Activated CD4-positive, alpha-beta memory T cell treated with anti-CD3 and anti-CD28 coated beads, Interleukin-2, amount 10 ng/mL, durations not matched to agents 7 days and 5 days (primary cell): ENCODE measurements at regions not wholly inside any gene's neighbourhood (a gene's known extent, or its start where the extent isn't known, plus 50 kb on each side); places are given as distances from the start of the nearest gene placed in this dataset.

Source experiments
- CTCF ChIA-PET: fragments of 350-600 bp; sonication (Branson Sonifier 250); formaldehyde crosslinking; loops from one replicate; lab custom pipeline; 2021; ENCODE audit warnings: antibody characterized with exemption, inconsistent platforms; lab: Charles Lee
- POLR2A ChIA-PET: fragments of 350-600 bp; sonication (Branson Sonifier 250); formaldehyde crosslinking; loops from one replicate; lab custom pipeline; 2021; ENCODE audit warnings: antibody characterized with exemption; lab: Charles Lee
- DNase-seq: peaks from one replicate; pipeline ENCODE4 v3.0.0-alpha.2; 2020
- H3K27ac Mint-ChIP-seq: one replicate; pipeline ENCODE4 v1.8.0; 2021; ENCODE audit warnings: mild to moderate bottlenecking, mixed read lengths
- H3K27me3 Mint-ChIP-seq: one replicate; pipeline ENCODE4 v1.8.0; 2021; ENCODE audit warnings: mixed read lengths
- H3K36me3 Mint-ChIP-seq: one replicate; pipeline ENCODE4 v1.8.0; 2021; ENCODE audit warnings: low read depth, mixed read lengths
- H3K4me1 Mint-ChIP-seq: one replicate; pipeline ENCODE4 v1.8.0; 2021; ENCODE audit warnings: mixed read lengths
- H3K4me3 Mint-ChIP-seq: one replicate; pipeline ENCODE4 v1.8.0; 2021; ENCODE audit warnings: mild to moderate bottlenecking, mixed read lengths
- H3K9me3 Mint-ChIP-seq: one replicate; pipeline ENCODE4 v1.8.0; 2021; ENCODE audit warnings: mixed read lengths

- Mint-ChIP-seq H3K36me3 (no peaks in the 10 kb centered on the region), H3K4me3 (no peak overlapping the region), H3K27ac (no peak overlapping the region), H3K9me3 (no peaks in the 10 kb centered on the region), H3K4me1 (no peaks in the 10 kb centered on the region), H3K27me3 (no peaks in the 10 kb centered on the region)
- ChIA-PET POLR2A (no interaction called here), CTCF (no interaction called here)
- no peak for DNase-seq
Observed at GRCh38 chr4:182179751-182180150, 63.5 kb upstream of the TENM3 start.

GRCh38 chr4:182185491-182185890 is 57.7 kb upstream of the TENM3 start:
- H3K27me3 Mint-ChIP-seq: no peaks in the 10 kb centered on the region
- H3K4me1 Mint-ChIP-seq: no peaks in the 10 kb centered on the region
- DNase-seq: no peak
- H3K27ac Mint-ChIP-seq: no peak overlapping the region
- ChIA-PET CTCF (no interaction called here), POLR2A (no interaction called here)
- no peak overlapping the region for H3K4me3 Mint-ChIP-seq
- H3K9me3 Mint-ChIP-seq: no peaks in the 10 kb centered on the region
- H3K36me3 Mint-ChIP-seq: no peaks in the 10 kb centered on the region

DNA sequence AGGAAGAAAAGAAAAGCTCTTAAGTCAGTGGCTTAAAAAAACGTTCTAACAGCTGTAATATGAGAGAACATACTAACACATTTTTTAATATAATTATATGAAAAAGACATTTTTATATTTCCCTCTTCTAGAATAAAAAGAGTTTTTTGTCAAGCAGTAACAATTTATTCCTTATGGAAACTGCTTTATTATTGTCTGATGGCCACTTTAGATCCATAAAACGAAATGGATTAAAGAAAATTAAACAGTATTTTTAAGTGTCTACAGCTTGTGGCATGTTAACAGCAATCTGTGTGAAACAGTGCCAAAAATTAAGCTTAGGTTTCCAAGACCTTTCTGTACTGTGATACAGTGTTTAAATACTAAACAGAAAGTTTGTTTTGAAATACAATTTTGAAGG is 55.5 kb upstream of the TENM3 start:
- no peak overlapping the region for H3K4me3 Mint-ChIP-seq
- H3K27me3 Mint-ChIP-seq: no peaks in the 10 kb centered on the region
- no peaks in the 10 kb centered on the region for H3K9me3 Mint-ChIP-seq
- H3K36me3 Mint-ChIP-seq: no peaks in the 10 kb centered on the region
- H3K27ac Mint-ChIP-seq: no peak overlapping the region
- ChIA-PET POLR2A (no interaction called here), CTCF (no interaction called here)
- H3K4me1 Mint-ChIP-seq: no peaks in the 10 kb centered on the region
- DNase-seq: no peak

GRCh38 chr4:182188622-182189021 is 54.6 kb upstream of the TENM3 start:
- Mint-ChIP-seq H3K4me1 (no peaks in the 10 kb centered on the region), H3K4me3 (no peak overlapping the region), H3K27me3 (no peaks in the 10 kb centered on the region), H3K36me3 (no peaks in the 10 kb centered on the region), H3K27ac (no peak overlapping the region), H3K9me3 (no peaks in the 10 kb centered on the region)
- CTCF ChIA-PET: no interaction called here
- POLR2A ChIA-PET: no interaction called here
- DNase-seq: no peak

DNA sequence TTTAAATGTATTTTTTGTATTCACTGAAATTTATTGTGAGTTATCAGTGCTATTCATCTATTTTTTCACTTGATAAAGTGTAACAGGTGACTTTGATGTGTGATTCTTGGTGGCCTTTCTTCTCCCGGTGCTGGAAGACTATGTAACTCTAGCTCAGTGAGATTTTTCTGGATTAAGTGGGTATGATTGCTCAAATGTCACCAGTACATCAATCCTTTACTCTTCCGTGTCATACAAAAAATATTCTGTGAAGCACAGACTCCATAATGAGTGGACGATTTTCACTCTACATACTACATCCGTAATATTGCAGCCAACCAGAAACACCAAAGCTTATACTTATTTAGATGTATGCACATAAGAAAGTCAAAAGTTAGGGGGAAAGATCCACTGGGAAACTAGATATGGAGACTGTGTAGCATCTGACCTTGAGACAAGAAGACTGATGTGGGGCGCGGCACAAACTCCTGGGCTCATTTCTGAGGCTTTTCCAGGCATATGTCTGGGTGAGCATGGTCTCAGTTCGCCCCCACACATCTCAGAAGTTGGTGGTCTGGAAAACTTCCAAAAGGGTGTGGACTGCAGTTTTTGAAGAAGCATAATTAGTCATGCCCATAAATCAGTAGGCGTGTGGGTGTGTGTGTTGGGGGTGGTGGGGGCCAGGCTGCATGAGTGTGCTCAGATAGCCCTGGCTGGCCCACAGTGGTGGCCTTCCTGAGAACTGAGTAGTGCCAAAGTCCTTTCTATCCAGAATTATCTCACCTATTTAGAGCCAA is 53.9 kb upstream of the TENM3 start:
- Mint-ChIP-seq H3K27me3 (no peaks in the 10 kb centered on the region), H3K36me3 (no peaks in the 10 kb centered on the region), H3K4me1 (no peaks in the 10 kb centered on the region), H3K9me3 (no peaks in the 10 kb centered on the region), H3K4me3 (no peak overlapping the region), H3K27ac (no peak overlapping the region)
- CTCF ChIA-PET: no interaction called here
- POLR2A ChIA-PET: no interaction called here
- DNase-seq: no peak

DNA sequence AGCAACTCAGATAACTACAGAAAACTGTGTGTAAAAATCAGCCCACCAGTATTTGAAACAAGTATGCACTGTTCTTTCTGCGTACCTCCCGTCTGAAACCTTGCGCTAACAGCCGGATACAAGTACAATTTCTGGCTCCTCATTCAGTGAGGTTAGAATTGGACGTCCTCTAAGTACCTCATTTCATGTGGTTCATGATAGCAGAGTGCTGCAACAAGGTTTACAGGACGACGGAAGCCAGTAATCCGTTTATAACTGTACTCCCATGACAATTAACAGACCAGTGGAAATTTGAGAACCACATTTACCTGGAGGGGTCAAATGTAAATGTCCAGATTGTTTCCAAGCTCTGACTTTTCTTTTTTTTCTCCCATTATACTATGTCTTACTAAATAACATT is 52.9 kb upstream of the TENM3 start:
- no peak overlapping the region for H3K4me3 Mint-ChIP-seq
- H3K36me3 Mint-ChIP-seq: no peaks in the 10 kb centered on the region
- CTCF ChIA-PET: no interaction called here
- H3K9me3 Mint-ChIP-seq: no peaks in the 10 kb centered on the region
- no peaks in the 10 kb centered on the region for H3K4me1 Mint-ChIP-seq
- POLR2A ChIA-PET: no interaction called here
- no peaks in the 10 kb centered on the region for H3K27me3 Mint-ChIP-seq
- no peak overlapping the region for H3K27ac Mint-ChIP-seq
- no peak for DNase-seq

DNA sequence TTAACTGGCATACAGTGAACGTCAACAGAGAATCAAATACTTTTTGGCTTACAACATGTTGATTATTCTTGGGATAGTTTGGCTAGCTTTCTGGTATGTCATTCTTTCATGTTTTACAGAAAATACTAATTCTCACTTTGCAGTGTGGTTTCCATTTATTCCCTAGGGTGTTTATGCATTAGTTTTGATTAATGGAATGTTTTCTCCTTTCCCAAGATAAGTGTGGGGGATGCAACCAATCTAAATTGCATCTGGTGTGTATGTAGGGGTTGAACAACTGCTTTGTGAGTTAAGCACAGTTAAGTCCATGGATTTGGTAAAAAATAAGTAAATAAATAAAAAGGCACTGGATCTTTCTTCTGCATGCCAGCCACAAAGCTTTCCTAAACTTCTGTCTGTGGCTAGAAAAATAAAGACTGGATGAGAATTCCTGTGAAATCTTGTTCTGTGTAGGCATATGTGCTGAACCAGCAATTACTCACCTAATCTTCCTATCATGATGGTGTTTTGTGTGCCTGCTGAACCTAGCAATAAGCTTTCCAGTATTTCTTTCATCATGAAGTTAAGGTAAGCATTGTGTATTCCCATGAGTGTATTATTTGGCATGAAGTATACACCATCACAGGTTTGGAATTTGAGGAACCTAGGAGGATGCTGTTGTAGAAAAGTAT is 50.6 kb upstream of the TENM3 start:
- H3K36me3 Mint-ChIP-seq: no peaks in the 10 kb centered on the region
- CTCF ChIA-PET: no interaction called here
- POLR2A ChIA-PET: no interaction called here

GRCh38 chr4:182193311-182193710 is 49.9 kb upstream of the TENM3 start:
- Mint-ChIP-seq H3K27ac (no peak overlapping the region), H3K36me3 (no peaks in the 10 kb centered on the region), H3K27me3 (no peaks in the 10 kb centered on the region), H3K9me3 (no peaks in the 10 kb centered on the region), H3K4me1 (no peaks in the 10 kb centered on the region), H3K4me3 (no peak overlapping the region)
- ChIA-PET POLR2A (no interaction called here), CTCF (no interaction called here)
- DNase-seq: no peak

More for the DNA sequence above, 50.6 kb upstream of the TENM3 start:
- no peak overlapping the region for H3K27ac Mint-ChIP-seq
- H3K27me3 Mint-ChIP-seq: no peaks in the 10 kb centered on the region
- no peaks in the 10 kb centered on the region for H3K4me1 Mint-ChIP-seq
- no peaks in the 10 kb centered on the region for H3K9me3 Mint-ChIP-seq
- no peak overlapping the region for H3K4me3 Mint-ChIP-seq
- no peak for DNase-seq
